Adrenal gland (tissue), 5 donors: ENCODE measurements at regions not wholly inside any gene's neighbourhood (a gene's known extent, or its start where the extent isn't known, plus 50 kb on each side); places are given as distances from the start of the nearest gene placed in this dataset.

Experiments
- POLR2A ChIP-seq, 2 donors: fragments of 450-650 bp; IDR thresholded peaks; one replicate each; pipeline ENCODE4 v1.6.1; 2017; ENCODE audit warnings: antibody characterized with exemption in 2 of 2, mild to moderate bottlenecking in 2 of 2, moderate library complexity in 1 of 2
- TF ChIP-seq, protein P1 (sequence below), 6 experiments: fragments of 450-650 bp in 4 of 6; fragments of 200-600 bp in 2 of 6; sonication (generic) in 1 of 6; IDR thresholded peaks; 1 replicate in 5 of 6; 2 replicates in 1 of 6; pipeline versions ENCODE4 v1.5.1 to v1.8.0; 2016 to 2021; ENCODE audit warnings: antibody characterized with exemption in 6 of 6, mild to moderate bottlenecking in 2 of 6, moderate library complexity in 1 of 6
- donor health status: DM: no; HTN: no; CAD: no.

DNA sequence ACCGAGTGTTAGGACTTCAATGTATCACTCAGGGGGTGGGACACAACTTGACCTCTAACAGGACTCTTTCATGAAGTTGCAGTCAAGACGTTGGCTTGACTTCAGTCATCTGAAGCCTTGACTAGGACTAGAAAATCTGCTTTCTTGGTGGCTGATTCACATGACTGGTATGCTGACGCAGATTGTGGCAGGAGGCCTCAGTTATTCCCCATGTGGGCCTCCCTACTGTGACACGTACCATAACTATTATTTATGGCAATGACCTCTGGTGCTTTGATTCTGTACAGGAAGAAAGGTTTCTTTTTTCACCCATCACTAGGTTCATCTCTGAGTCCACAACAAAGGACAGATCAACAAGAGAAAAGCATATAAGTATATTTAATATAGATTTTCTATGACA, 270.4 kb downstream of the NEDD1 start:
- TF ChIP-seq, protein P1, sequence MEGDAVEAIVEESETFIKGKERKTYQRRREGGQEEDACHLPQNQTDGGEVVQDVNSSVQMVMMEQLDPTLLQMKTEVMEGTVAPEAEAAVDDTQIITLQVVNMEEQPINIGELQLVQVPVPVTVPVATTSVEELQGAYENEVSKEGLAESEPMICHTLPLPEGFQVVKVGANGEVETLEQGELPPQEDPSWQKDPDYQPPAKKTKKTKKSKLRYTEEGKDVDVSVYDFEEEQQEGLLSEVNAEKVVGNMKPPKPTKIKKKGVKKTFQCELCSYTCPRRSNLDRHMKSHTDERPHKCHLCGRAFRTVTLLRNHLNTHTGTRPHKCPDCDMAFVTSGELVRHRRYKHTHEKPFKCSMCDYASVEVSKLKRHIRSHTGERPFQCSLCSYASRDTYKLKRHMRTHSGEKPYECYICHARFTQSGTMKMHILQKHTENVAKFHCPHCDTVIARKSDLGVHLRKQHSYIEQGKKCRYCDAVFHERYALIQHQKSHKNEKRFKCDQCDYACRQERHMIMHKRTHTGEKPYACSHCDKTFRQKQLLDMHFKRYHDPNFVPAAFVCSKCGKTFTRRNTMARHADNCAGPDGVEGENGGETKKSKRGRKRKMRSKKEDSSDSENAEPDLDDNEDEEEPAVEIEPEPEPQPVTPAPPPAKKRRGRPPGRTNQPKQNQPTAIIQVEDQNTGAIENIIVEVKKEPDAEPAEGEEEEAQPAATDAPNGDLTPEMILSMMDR (IDR thresholded peaks at IDR 0.05) = no peak
- no peak for TF ChIP-seq POLR2A (IDR thresholded peaks at IDR 0.05)
